NB4 (cell line): ENCODE measurements at regions not wholly inside any gene's neighbourhood (a gene's known extent, or its start where the extent isn't known, plus 50 kb on each side); places are given as distances from the start of the nearest gene placed in this dataset.

ENCODE experiments used
- DNase-seq: peaks from one replicate; pipeline ENCODE4 v3.0.0; 2010; ENCODE audit warnings: low read depth
- H3K4me3 ChIP-seq: one replicate; pipeline ENCODE4 v1.5.1; 2011; ENCODE audit warnings: mild to moderate bottlenecking, low read depth, low read length, moderate library complexity
- MYC ChIP-seq: IDR thresholded peaks from 2 replicates; pipeline ENCODE4 v1.6.1; 2011; ENCODE audit warnings: low read depth, low read length
- POLR2A ChIP-seq: IDR thresholded peaks from 2 replicates; pipeline ENCODE4 v1.6.1; 2011; ENCODE audit warnings: mild to moderate bottlenecking; ENCODE audit not compliant: insufficient read length; ENCODE audit errors: extremely low read depth
- TF ChIP-seq, protein P1 (sequence below): IDR thresholded peaks from 2 replicates; pipeline ENCODE4 v1.6.1; 2011; ENCODE audit warnings: low read depth, low read length
- TF ChIP-seq, protein P2 (sequence below): IDR thresholded peaks from one replicate; pipeline ENCODE4 v1.5.1; 2012; ENCODE audit warnings: low read depth, low read length

DNA sequence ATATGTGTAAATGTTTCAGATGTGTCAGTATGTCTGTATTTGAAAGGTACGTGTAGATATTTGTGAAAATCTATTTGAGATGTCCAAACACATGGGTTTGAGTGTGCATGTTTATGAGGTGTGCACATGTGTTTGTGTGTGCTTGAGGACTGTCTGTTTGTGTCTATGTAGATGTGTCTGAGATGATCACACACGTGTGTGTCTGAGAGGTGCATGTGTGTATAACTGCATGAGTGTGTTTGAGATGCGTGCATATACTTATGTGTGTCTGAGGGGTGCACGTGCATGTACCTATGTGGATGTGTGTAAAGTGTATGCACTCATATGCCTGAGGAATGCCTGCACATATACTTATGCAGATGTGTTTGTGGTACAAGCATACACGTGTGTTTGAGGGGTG lies 584.4 kb downstream of the BUD13 start:
- H3K4me3 ChIP-seq: no peak overlapping the region
- no peak for TF ChIP-seq POLR2A
- TF ChIP-seq, protein P1, sequence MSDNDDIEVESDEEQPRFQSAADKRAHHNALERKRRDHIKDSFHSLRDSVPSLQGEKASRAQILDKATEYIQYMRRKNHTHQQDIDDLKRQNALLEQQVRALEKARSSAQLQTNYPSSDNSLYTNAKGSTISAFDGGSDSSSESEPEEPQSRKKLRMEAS: no peak
- no peak for TF ChIP-seq MYC
- TF ChIP-seq, protein P2, sequence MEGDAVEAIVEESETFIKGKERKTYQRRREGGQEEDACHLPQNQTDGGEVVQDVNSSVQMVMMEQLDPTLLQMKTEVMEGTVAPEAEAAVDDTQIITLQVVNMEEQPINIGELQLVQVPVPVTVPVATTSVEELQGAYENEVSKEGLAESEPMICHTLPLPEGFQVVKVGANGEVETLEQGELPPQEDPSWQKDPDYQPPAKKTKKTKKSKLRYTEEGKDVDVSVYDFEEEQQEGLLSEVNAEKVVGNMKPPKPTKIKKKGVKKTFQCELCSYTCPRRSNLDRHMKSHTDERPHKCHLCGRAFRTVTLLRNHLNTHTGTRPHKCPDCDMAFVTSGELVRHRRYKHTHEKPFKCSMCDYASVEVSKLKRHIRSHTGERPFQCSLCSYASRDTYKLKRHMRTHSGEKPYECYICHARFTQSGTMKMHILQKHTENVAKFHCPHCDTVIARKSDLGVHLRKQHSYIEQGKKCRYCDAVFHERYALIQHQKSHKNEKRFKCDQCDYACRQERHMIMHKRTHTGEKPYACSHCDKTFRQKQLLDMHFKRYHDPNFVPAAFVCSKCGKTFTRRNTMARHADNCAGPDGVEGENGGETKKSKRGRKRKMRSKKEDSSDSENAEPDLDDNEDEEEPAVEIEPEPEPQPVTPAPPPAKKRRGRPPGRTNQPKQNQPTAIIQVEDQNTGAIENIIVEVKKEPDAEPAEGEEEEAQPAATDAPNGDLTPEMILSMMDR: no peak
- no peak for DNase-seq

DNA sequence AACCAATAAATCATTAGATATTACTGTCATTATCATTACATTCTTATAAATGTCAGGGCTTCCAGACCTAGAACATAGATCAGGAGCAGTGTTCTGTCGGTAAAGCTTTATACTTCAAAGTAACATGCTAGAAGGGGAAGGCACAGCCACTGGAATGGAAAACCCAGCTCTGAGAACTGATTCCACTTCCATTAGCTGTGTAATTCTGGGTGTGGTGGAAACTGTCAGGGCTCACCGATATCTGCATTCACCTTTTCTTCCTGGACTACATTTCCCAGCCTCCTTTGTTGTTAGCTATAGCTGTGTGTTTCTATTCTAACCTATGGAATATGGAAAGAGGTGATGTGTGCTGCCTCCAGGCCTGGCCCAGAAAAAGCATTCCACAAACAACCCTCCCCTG lies 585.8 kb downstream of the BUD13 start:
- DNase-seq: no peak
- H3K4me3 ChIP-seq: no peak overlapping the region
- TF ChIP-seq, protein P2: no peak
- TF ChIP-seq, protein P1: no peak

DNA sequence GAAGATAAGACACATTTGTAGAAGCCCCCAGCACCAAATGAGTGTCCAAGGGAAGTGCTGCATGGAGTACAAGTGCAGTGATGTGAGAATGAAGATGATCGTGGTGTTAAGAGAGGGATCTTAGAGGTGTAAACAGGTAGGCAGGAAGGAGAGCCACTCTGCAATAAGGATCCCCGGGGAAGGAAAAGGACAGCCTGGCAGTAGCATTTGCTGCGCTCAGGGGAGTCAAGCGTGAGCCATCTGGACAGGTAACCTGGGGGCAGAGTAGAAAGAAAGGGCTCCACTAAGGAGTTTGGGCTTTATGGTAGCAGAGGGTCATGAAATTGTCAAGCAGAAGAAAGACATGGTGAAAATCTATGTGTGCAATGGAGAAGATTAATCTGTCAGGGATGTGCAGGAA lies 587.2 kb downstream of the BUD13 start:
- TF ChIP-seq, protein P2: no peak
- TF ChIP-seq, protein P1: no peak
- TF ChIP-seq MYC: no peak
- no peak for TF ChIP-seq POLR2A
- H3K4me3 ChIP-seq: no peak overlapping the region
- no peak for DNase-seq

DNA sequence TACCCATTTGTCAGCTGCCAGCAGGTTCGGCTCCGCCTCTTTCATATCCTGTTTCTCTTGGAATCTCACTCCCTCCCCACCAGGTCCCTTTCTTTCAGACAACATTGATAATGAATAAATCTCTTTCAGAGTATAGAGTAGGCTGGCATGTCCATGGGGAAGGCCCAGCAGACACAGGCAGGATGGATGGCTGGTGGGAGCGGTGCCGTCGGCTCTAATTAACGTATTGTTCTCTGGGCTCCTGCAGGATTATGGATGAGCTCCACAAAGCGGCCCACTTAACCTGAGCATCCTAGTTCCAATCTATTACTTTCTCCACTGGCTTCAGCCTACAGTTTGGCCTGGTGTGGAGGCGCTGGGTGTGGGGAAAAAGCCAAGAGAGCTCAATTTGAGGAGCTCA lies 588.0 kb downstream of the BUD13 start:
- H3K4me3 ChIP-seq: no peak overlapping the region
- TF ChIP-seq MYC: no peak
- TF ChIP-seq, protein P1: no peak
- TF ChIP-seq, protein P2: no peak
- no peak for TF ChIP-seq POLR2A
- no peak for DNase-seq

DNA sequence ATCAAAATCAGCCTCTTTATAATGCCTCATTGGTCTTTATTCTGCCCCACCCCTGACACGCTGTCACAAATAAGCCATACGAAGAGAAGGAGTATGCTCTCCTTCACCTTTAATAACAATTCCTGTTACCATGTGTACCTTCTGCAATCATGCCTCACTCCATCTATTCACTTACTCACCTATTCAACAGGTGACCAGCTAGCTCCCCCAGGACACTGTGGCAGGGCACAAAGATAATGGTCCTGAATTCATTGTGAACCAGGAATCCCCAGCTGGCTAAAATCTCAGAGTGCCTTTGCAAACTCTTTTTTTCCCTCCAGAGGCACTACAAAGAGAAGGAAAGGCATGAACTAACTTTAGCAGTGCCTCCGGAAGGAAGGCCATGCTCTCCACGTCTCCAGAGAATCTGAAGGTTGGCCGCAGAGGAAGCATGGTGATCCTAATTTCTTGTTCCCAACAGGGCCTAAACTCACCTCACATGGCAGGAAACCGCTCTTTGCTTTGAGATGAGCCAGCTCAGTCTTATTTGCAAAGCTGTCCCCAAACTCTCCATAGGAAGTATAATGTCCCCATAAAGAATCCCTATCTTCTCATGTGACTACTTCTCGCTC lies 590.3 kb downstream of the BUD13 start:
- DNase-seq: no peak
- TF ChIP-seq MYC (no peak), POLR2A (no peak)
- TF ChIP-seq, protein P1: no peak
- TF ChIP-seq, protein P2: no peak
- no peak overlapping the region for H3K4me3 ChIP-seq
